CD14-positive monocyte (primary cell): ENCODE measurements at regions not wholly inside any gene's neighbourhood (a gene's known extent, or its start where the extent isn't known, plus 50 kb on each side); places are given as distances from the start of the nearest gene placed in this dataset.

Source experiments
- DNase-seq, 3 donors: peaks; one replicate each; pipeline ENCODE4 v3.0.0-alpha.2; 2011 to 2022
- H2AFZ ChIP-seq: 2 replicates; pipeline ENCODE4 v1.6.0; 2012; ENCODE audit warnings: mild to moderate bottlenecking, low read depth, low read length, inconsistent platforms; ENCODE audit not compliant: insufficient read depth, poor library complexity, severe bottlenecking
- H3K27ac ChIP-seq, 2 donors: 1 replicate in 1 of 2; 2 replicates in 1 of 2; pipeline ENCODE4 v1.5.1; 2012 to 2013; ENCODE audit warnings: low read length in 2 of 2, control low read depth in 1 of 2, inconsistent platforms in 1 of 2, low read depth in 1 of 2, mild to moderate bottlenecking in 1 of 2
- H3K27me3 ChIP-seq, 2 donors: one replicate each; pipeline versions ENCODE4 v1.6.0 to v1.6.1; 2011 to 2013; ENCODE audit warnings: low read length in 2 of 2; ENCODE audit not compliant: control insufficient read depth in 2 of 2, insufficient read depth in 2 of 2
- H3K36me3 ChIP-seq, 2 donors: replicated peaks in 1 of 2; 1 replicate in 1 of 2; 2 replicates in 1 of 2; pipeline versions ENCODE4 v1.5.1 to v1.6.1; 2012 to 2013; ENCODE audit warnings: low read length in 2 of 2, control low read depth in 1 of 2, inconsistent platforms in 1 of 2, mild to moderate bottlenecking in 1 of 2; ENCODE audit not compliant: insufficient read depth in 2 of 2, control insufficient read depth in 1 of 2
- H3K4me1 ChIP-seq, 2 donors: 1 replicate in 1 of 2; 2 replicates in 1 of 2; pipeline versions ENCODE4 v1.5.1 to v1.6.1; 2012 to 2013; ENCODE audit warnings: low read length in 2 of 2, control low read depth in 1 of 2, inconsistent platforms in 1 of 2, mild to moderate bottlenecking in 1 of 2, moderate library complexity in 1 of 2; ENCODE audit not compliant: insufficient read depth in 2 of 2, control insufficient read depth in 1 of 2
- H3K4me2 ChIP-seq: replicated peaks from 2 replicates; pipeline ENCODE3; 2012; ENCODE audit warnings: low read length, moderate library complexity, mild to moderate bottlenecking; ENCODE audit not compliant: poor library complexity, severe bottlenecking; ENCODE audit errors: extremely low read depth
- H3K4me3 ChIP-seq, 3 experiments: fragments of 200-600 bp in 1 of 3; sonication (generic) in 1 of 3; replicated peaks in 1 of 3; 1 replicate in 2 of 3; 2 replicates in 1 of 3; pipeline ENCODE4 v1.5.1; 2011 to 2013; ENCODE audit warnings: low read length in 3 of 3, mild to moderate bottlenecking in 3 of 3, control low read depth in 2 of 3, low read depth in 2 of 3, inconsistent platforms in 1 of 3, moderate library complexity in 1 of 3
- H3K79me2 ChIP-seq: 2 replicates; pipeline ENCODE4 v1.6.0; 2012; ENCODE audit warnings: mild to moderate bottlenecking, control low read depth, inconsistent platforms, low read length, moderate library complexity; ENCODE audit not compliant: insufficient read depth
- H3K9ac ChIP-seq: 2 replicates; pipeline ENCODE4 v1.6.0; 2017; ENCODE audit warnings: low read length, mild to moderate bottlenecking; ENCODE audit not compliant: insufficient read depth, poor library complexity, severe bottlenecking
- H3K9me3 ChIP-seq, 2 donors: replicated peaks in 1 of 2; 1 replicate in 1 of 2; 2 replicates in 1 of 2; pipeline versions ENCODE4 v1.5.1 to v1.6.1; 2012 to 2013; ENCODE audit warnings: low read length in 2 of 2, control low read depth in 1 of 2; ENCODE audit not compliant: control insufficient read depth in 1 of 2, insufficient read depth in 1 of 2
- H4K20me1 ChIP-seq: 2 replicates; pipeline ENCODE4 v1.6.0; 2012; ENCODE audit warnings: mild to moderate bottlenecking, low read length, control low read depth, moderate library complexity; ENCODE audit not compliant: insufficient read depth
- H3K27ac Mint-ChIP-seq, 7 donors: one replicate each; pipeline ENCODE4 v1.8.0; 2020; ENCODE audit warnings: mild to moderate bottlenecking in 7 of 7, mixed read lengths in 7 of 7, moderate library complexity in 6 of 7, inconsistent platforms in 2 of 7
- H3K27me3 Mint-ChIP-seq, 3 donors: one replicate each; pipeline ENCODE4 v1.8.0; 2021 to 2022; ENCODE audit warnings: low read depth in 3 of 3, mild to moderate bottlenecking in 3 of 3, mixed read lengths in 3 of 3, moderate library complexity in 3 of 3, inconsistent platforms in 1 of 3
- H3K36me3 Mint-ChIP-seq, 2 donors: one replicate each; pipeline ENCODE4 v1.8.0; 2020; ENCODE audit warnings: mixed read lengths in 2 of 2, inconsistent platforms in 1 of 2, mild to moderate bottlenecking in 1 of 2
- H3K4me1 Mint-ChIP-seq: one replicate; pipeline ENCODE4 v1.8.0; 2020; ENCODE audit warnings: mild to moderate bottlenecking, mixed read lengths
- H3K4me3 Mint-ChIP-seq, 2 donors: one replicate each; pipeline ENCODE4 v1.8.0; 2020; ENCODE audit warnings: mild to moderate bottlenecking in 2 of 2, mixed read lengths in 2 of 2, moderate library complexity in 1 of 2
- H3K9me3 Mint-ChIP-seq, 7 donors: one replicate each; pipeline ENCODE4 v1.8.0; 2020 to 2022; ENCODE audit warnings: mixed read lengths in 7 of 7, mild to moderate bottlenecking in 6 of 7, moderate library complexity in 6 of 7, inconsistent platforms in 2 of 7
- CTCF ChIP-seq: fragments of 200-600 bp; IDR thresholded peaks from one replicate; pipeline ENCODE4 v1.8.0; 2022; ENCODE audit warnings: antibody characterized with exemption, mild to moderate bottlenecking
- WGBS: methylation state at CpG from one replicate; pipeline ENCODE4 v1.1.5; 2013; ENCODE audit warnings: missing lambda C conversion rate; ENCODE audit not compliant: insufficient coverage; 5-methylcytosine and 5-hydroxymethylcytosine counted together
- intact Hi-C, 2 donors: fragments of 100-400 bp; cut with micrococcal nuclease; formaldehyde crosslinking; loops; one replicate each; pipeline versions ENCODE4 v1.15.0 to v1.15.1; 2023

GRCh38 chr21:24289539-24289938, 1317.7 kb downstream of the MRPL39 start:
- no peak overlapping the region for H3K27ac Mint-ChIP-seq
- H3K27me3 Mint-ChIP-seq, result no peaks in the 10 kb centered on the region
- H3K4me1 Mint-ChIP-seq, result peaks cover 6% of the 10 kb centered on the region

GRCh38 chr21:24280596-24280995, 1326.7 kb downstream of the MRPL39 start:
- no peaks in the 10 kb centered on the region for H3K4me1 ChIP-seq
- no peak for TF ChIP-seq CTCF
- no peaks in the 10 kb centered on the region for H3K27me3 Mint-ChIP-seq
- no CpG with 5 or more reads among the region's 4 CpGs for whole genome bisulfite sequencing
- H3K9ac ChIP-seq, result no peak overlapping the region
- no peak overlapping the region for H3K27ac ChIP-seq
- H3K27me3 ChIP-seq, result no peaks in the 10 kb centered on the region
- no peaks in the 10 kb centered on the region for H3K36me3 ChIP-seq
- H3K9me3 Mint-ChIP-seq, result peaks cover 0 to 9% (median 3%) of the 10 kb centered on the region in 7 donors
- H2AFZ ChIP-seq, result no peak overlapping the region
- H3K36me3 Mint-ChIP-seq, result no peaks in the 10 kb centered on the region
- H3K4me1 Mint-ChIP-seq, result peaks cover 2% of the 10 kb centered on the region
- no peaks in the 10 kb centered on the region for H3K79me2 ChIP-seq
- DNase-seq, result no peak
- no peak overlapping the region for H3K27ac Mint-ChIP-seq
- no peak overlapping the region for H3K4me3 Mint-ChIP-seq
- no peak overlapping the region for H3K4me3 ChIP-seq
- H4K20me1 ChIP-seq, result no peaks in the 10 kb centered on the region
- H3K9me3 ChIP-seq, result no peaks in the 10 kb centered on the region
- H3K4me2 ChIP-seq, result no peak overlapping the region
- intact Hi-C loops, result no loop called here

More at GRCh38 chr21:24289539-24289938, 1317.7 kb downstream of the MRPL39 start:
- H3K27ac ChIP-seq, result no peak overlapping the region
- no peak overlapping the region for H3K4me2 ChIP-seq
- no peak for TF ChIP-seq CTCF
- H3K27me3 ChIP-seq, result no peaks in the 10 kb centered on the region
- no peaks in the 10 kb centered on the region for H3K79me2 ChIP-seq
- H3K9me3 Mint-ChIP-seq, result peaks cover 0 to 4% (median 0%) of the 10 kb centered on the region in 7 donors
- H3K4me3 Mint-ChIP-seq, result no peak overlapping the region
- no peaks in the 10 kb centered on the region for H4K20me1 ChIP-seq
- no peaks in the 10 kb centered on the region for H3K36me3 Mint-ChIP-seq
- no peak for DNase-seq
- WGBS, result no CpG with 5 or more reads among the region's 1 CpG
- peaks cover 0 to 7% of the 10 kb centered on the region in 2 donors for H3K4me1 ChIP-seq
- no peak overlapping the region for H3K9ac ChIP-seq
- no peak overlapping the region for H3K4me3 ChIP-seq
- intact Hi-C loops, result no loop called here
- no peaks in the 10 kb centered on the region for H3K9me3 ChIP-seq
- H2AFZ ChIP-seq, result no peak overlapping the region
- no peaks in the 10 kb centered on the region for H3K36me3 ChIP-seq
